Right atrium auricular region (tissue), 2 donors: ENCODE measurements at regions not wholly inside any gene's neighbourhood (a gene's known extent, or its start where the extent isn't known, plus 50 kb on each side); places are given as distances from the start of the nearest gene placed in this dataset.
"Not testable (repeated sequence)": the region's sequence is repeated elsewhere in the genome, so short reads cannot be mapped to it uniquely, and the experiment has no call there.

Source experiments
- DNase-seq: peaks from one replicate; pipeline ENCODE4 v3.0.0-alpha.2; 2019; ENCODE audit warnings: low spot score
- H3K27ac ChIP-seq, 2 donors: fragments of 200-600 bp; sonication (generic); 1 replicate in 1 of 2; 2 replicates in 1 of 2; pipeline ENCODE4 v1.5.1; 2016 to 2019
- H3K27me3 ChIP-seq, 2 donors: fragments of 200-600 bp; sonication (generic); one replicate each; pipeline versions ENCODE4 v1.5.1 to v1.6.0; 2017 to 2019
- H3K36me3 ChIP-seq: fragments of 200-600 bp; sonication (generic); one replicate; pipeline ENCODE4 v1.5.1; 2016
- H3K4me1 ChIP-seq, 2 donors: fragments of 200-600 bp; sonication (generic); one replicate each; pipeline versions ENCODE4 v1.5.1 to v1.6.0; 2017 to 2019
- H3K4me3 ChIP-seq, 2 donors: fragments of 200-600 bp; sonication (generic); 1 replicate in 1 of 2; 2 replicates in 1 of 2; pipeline ENCODE4 v1.5.1; 2017 to 2019; ENCODE audit warnings: mild to moderate bottlenecking in 1 of 2, moderate library complexity in 1 of 2
- H3K9me3 ChIP-seq, 2 donors: fragments of 200-600 bp; sonication (generic); one replicate each; pipeline ENCODE4 v1.5.1; 2019
- CTCF ChIP-seq, 2 donors: fragments of 200-600 bp; sonication (generic); IDR thresholded peaks; one replicate each; pipeline ENCODE4 v1.5.1; 2019; ENCODE audit warnings: antibody characterized with exemption in 2 of 2

- Histone ChIP-seq H3K9me3 (peaks cover 0 to 9% of the 10 kb centered on the region in 2 donors), H3K27ac (no peak overlapping the region), H3K4me3 (no peak overlapping the region), H3K36me3 (no peaks in the 10 kb centered on the region), H3K27me3 (no peaks in the 10 kb centered on the region), H3K4me1 (no peaks in the 10 kb centered on the region)
- no peak for DNase-seq
- TF ChIP-seq CTCF (IDR thresholded peaks at IDR 0.05), result no peak
Measured at GRCh38 chrX:40373641-40374040, 207.1 kb upstream of the ATP6AP2 start.

GRCh38 chrX:40373025-40373424, 207.7 kb upstream of the ATP6AP2 start:
- H3K27me3 ChIP-seq, result no peaks in the 10 kb centered on the region
- no peaks in the 10 kb centered on the region for H3K36me3 ChIP-seq
- peaks cover 0 to 8% of the 10 kb centered on the region in 2 donors for H3K9me3 ChIP-seq
- no peak for DNase-seq
- TF ChIP-seq CTCF (IDR thresholded peaks at IDR 0.05), result no peak
- H3K4me3 ChIP-seq, result no peak overlapping the region
- no peak overlapping the region for H3K27ac ChIP-seq
- H3K4me1 ChIP-seq, result no peaks in the 10 kb centered on the region

GRCh38 chrX:40371376-40371775, 209.4 kb upstream of the ATP6AP2 start:
- H3K27me3 ChIP-seq, result no peaks in the 10 kb centered on the region
- no peaks in the 10 kb centered on the region for H3K9me3 ChIP-seq
- no peaks in the 10 kb centered on the region for H3K4me1 ChIP-seq
- DNase-seq, result no peak
- no peak overlapping the region for H3K4me3 ChIP-seq
- no peaks in the 10 kb centered on the region for H3K36me3 ChIP-seq
- no peak for TF ChIP-seq CTCF (IDR thresholded peaks at IDR 0.05)
- H3K27ac ChIP-seq, result no peak overlapping the region

- H3K36me3 ChIP-seq, result no peaks in the 10 kb centered on the region
- no peak for DNase-seq
- H3K4me1 ChIP-seq, result no peaks in the 10 kb centered on the region
- no peak overlapping the region for H3K4me3 ChIP-seq
- no peak overlapping the region for H3K27ac ChIP-seq
- peaks cover 0 to 11% of the 10 kb centered on the region in 2 donors for H3K9me3 ChIP-seq
- TF ChIP-seq CTCF (IDR thresholded peaks at IDR 0.05), result no peak
- no peaks in the 10 kb centered on the region for H3K27me3 ChIP-seq
Measured at GRCh38 chrX:40368611-40369061, 212.1 kb upstream of the ATP6AP2 start.

- no peaks in the 10 kb centered on the region for H3K36me3 ChIP-seq
- H3K4me1 ChIP-seq, result no peaks in the 10 kb centered on the region
- no peaks in the 10 kb centered on the region for H3K27me3 ChIP-seq
- DNase-seq, result no peak
- TF ChIP-seq CTCF (IDR thresholded peaks at IDR 0.05), result no peak
- H3K9me3 ChIP-seq, result peaks cover 0 to 11% of the 10 kb centered on the region in 2 donors
- H3K27ac ChIP-seq, result no peak overlapping the region
- H3K4me3 ChIP-seq, result no peak overlapping the region
Measured at GRCh38 chrX:40366661-40367060, 214.1 kb upstream of the ATP6AP2 start.

- not testable (repeated sequence) for H3K27ac ChIP-seq, H3K4me3 ChIP-seq, DNase-seq, H3K4me1 ChIP-seq, H3K36me3 ChIP-seq, H3K27me3 ChIP-seq
- peaks cover 0 to 11% of the 10 kb centered on the region in 2 donors for H3K9me3 ChIP-seq
Measured at GRCh38 chrX:40362291-40362690, 218.5 kb upstream of the ATP6AP2 start.
